Urinary bladder (tissue), 3 donors: ENCODE measurements at regions not wholly inside any gene's neighbourhood (a gene's known extent, or its start where the extent isn't known, plus 50 kb on each side); places are given as distances from the start of the nearest gene placed in this dataset.

Experiments
- DNase-seq: peaks from one replicate; pipeline ENCODE4 v3.0.0-alpha.2; 2015; ENCODE audit errors: extremely low spot score
- H3K27ac ChIP-seq: one replicate; pipeline ENCODE4 v1.5.1; 2013; ENCODE audit warnings: low read depth, mild to moderate bottlenecking, moderate library complexity
- H3K36me3 ChIP-seq: one replicate; pipeline ENCODE4 v1.6.1; 2013; ENCODE audit warnings: mild to moderate bottlenecking, moderate library complexity; ENCODE audit not compliant: insufficient read depth
- H3K4me1 ChIP-seq: one replicate; pipeline ENCODE4 v1.6.1; 2013; ENCODE audit warnings: mild to moderate bottlenecking, moderate library complexity; ENCODE audit not compliant: insufficient read depth
- H3K4me3 ChIP-seq: one replicate; pipeline ENCODE4 v1.5.1; 2013; ENCODE audit warnings: low read depth, low read length
- WGBS: extraction: QIAGEN DNeasy Blood & Tissue Kit; methylation state at CpG from one replicate; pipeline ENCODE4 v1.1.7; 2013; 5-methylcytosine and 5-hydroxymethylcytosine counted together
- donor health status: healthy with polysubstance abuse.
- donor health status: healthy.

DNA sequence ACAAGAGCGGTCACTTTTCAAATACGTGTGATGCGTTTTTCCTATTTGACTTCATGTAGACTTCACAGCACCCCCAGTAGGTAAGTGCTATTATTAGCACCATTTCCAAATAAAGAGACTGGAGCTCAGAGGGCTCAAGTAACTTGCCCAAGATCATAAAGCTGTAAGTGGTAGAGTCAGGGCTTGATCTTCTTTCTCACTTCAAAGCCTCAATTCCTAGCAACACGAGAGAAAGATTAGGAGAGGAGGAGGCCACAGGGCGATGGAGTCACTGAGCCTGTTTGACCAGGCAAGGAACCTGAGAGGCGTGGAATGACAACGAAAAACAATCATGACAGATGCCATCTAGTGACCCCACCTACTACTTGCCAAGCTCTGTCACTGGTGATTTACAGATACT is 181.0 kb downstream of the FOXD2 start:
- DNase-seq: no peak
- H3K4me3 ChIP-seq: no peak overlapping the region
- no peaks in the 10 kb centered on the region for H3K36me3 ChIP-seq
- WGBS: 72% methylated on average over 7 of the region's 7 CpGs
- H3K27ac ChIP-seq: no peak overlapping the region
- H3K4me1 ChIP-seq: no peaks in the 10 kb centered on the region

DNA sequence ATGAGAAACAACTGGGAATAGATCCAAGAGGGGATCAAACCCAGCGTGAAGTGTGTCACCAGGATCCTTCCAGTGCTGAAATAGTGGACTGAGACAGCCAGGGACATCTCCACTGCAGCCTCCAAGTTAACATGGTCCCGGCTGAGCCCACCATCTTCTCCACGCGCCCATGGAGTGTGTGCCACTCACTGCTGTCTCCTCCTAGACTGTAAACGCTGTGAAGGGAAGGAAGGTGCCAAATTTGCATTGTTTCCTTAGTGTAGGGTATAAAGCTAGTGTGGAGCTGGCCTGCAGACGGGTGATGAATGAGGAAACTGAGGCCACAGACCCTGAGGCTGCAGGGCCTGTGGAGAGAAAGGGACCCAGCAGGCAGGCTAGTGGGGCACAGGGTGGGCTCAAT is 183.6 kb downstream of the FOXD2 start:
- no peak overlapping the region for H3K27ac ChIP-seq
- no peaks in the 10 kb centered on the region for H3K36me3 ChIP-seq
- H3K4me3 ChIP-seq: no peak overlapping the region
- 87% methylated on average over 6 of the region's 6 CpGs for WGBS
- H3K4me1 ChIP-seq: no peaks in the 10 kb centered on the region
- DNase-seq: no peak

DNA sequence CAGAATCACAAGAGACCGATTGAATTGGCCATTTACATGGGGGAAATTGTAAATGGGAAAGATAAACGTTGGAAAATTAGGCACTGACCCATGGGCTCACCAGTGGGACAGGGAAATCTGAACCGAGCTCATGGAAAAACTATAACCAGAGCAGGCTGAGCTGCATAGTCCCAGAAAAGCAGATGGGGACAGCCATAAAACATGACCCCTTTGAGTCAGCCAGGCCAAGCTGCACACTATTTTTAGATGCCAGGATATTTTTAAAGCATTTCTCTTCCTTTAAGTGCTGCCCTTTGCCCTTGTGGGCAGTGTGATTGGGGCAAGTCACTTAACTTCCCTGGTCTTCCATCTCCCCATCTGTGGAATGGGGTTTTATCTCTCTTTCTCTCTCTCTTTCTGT is 184.1 kb downstream of the FOXD2 start:
- Histone ChIP-seq H3K27ac (no peak overlapping the region), H3K36me3 (no peaks in the 10 kb centered on the region), H3K4me3 (no peak overlapping the region), H3K4me1 (no peaks in the 10 kb centered on the region)
- 45% methylated on average over 3 of the region's 3 CpGs for WGBS
- no peak for DNase-seq

DNA sequence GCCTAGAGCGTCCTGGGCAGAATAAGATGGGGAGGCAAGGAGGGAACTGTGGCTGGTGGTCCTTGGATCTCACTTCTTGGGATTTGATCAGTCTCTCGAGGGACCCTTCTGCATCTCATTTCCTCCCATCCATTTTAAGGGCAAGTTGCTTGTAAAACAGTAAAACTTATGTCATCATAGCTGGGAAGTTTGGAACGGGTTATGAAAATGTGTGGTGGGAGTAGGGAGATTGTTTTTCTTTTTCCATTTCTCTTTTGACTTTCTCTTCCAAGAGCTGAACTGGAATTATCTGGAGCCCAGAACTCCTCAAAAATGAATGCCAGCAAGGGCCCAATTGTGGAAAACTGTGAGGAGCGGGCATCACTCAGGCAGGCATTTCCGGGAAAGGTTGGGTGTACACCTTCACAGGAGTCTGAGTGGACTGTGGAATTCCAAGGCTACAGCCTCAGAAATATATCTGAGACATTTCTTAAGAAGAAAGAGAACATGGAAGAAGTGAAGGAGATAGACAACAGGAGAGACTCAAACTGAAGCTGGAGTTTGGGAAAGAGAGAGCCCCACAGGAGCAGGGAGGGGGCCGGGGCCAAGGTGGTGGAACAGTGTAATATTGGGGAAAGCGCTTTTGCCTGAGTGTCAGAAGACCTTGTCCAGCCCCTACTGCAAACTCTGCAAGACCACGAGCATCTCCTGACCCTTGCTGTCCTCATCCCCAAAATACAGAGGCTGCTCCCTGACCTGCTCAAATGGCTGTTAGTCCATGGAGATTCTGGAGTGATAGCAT is 185.1 kb downstream of the FOXD2 start:
- Histone ChIP-seq H3K36me3 (no peaks in the 10 kb centered on the region), H3K4me1 (no peaks in the 10 kb centered on the region), H3K4me3 (no peak overlapping the region), H3K27ac (no peak overlapping the region)
- DNase-seq: no peak
- WGBS: 81% methylated on average over 8 of the region's 8 CpGs

DNA sequence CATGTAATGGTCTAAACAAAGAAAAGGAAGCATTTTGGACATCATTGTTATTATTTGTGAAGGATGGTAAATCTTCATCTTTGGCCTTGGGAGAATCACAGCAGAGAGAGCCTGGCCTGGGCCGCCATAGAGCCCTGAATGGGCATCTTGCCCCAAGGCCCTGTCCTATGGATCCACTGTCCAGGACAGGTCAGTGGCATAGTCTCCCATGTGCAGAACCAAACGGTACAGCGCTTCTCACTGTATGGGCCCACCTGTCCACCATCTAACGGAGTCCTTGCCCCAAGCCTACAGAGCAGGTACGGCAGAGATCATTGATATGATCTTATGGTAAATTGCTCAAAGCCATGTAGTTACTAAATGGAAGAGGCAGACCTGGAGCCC is 185.7 kb downstream of the FOXD2 start:
- H3K27ac ChIP-seq: no peak overlapping the region
- WGBS: 94% methylated on average over 5 of the region's 5 CpGs
- no peak for DNase-seq
- H3K4me3 ChIP-seq: no peak overlapping the region
- H3K36me3 ChIP-seq: no peaks in the 10 kb centered on the region
- no peaks in the 10 kb centered on the region for H3K4me1 ChIP-seq

DNA sequence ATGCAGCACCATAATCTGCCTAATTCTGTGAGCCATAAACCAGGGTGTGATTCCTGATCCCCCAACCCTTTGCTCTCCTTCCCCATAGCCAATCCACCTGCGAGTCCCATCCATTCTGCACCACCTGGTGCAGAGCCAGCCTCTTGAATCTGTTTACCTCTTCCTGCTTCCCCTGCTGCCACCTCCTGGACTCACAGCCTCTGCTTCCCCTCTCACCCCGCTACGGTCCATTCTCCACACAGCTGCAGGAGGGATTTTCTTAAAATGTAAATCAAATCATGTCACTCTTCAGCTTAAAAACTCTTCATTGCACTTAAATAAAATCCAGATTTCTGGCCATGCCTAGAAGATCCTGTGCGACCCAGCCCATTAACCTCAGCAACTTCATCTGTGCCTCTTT is 186.7 kb downstream of the FOXD2 start:
- WGBS: 67% methylated on average over 4 of the region's 4 CpGs
- Histone ChIP-seq H3K4me1 (no peaks in the 10 kb centered on the region), H3K4me3 (no peak overlapping the region), H3K36me3 (no peaks in the 10 kb centered on the region), H3K27ac (no peak overlapping the region)
- no peak for DNase-seq

DNA sequence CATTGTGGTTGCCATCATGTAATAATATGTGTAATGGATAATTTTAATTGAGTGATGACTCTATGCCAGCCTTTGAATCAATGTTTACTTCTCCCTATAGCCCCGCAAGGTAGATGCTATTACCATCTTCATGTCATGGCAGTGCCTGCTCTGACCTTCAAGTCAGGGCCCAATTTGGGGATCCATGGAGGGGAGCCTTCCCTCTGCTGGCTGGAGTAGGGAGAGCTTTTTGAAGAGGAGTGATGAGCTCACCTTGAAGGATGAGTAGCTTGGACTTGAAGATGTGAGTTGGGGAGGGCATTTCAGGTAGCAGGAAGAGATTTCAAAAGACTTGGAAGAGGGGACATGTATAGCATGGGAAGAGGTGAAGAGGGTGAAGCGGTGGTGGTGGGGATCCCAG is 189.2 kb downstream of the FOXD2 start:
- Histone ChIP-seq H3K36me3 (no peaks in the 10 kb centered on the region), H3K27ac (no peak overlapping the region), H3K4me3 (no peak overlapping the region), H3K4me1 (no peaks in the 10 kb centered on the region)
- 97% methylated on average over 2 of the region's 2 CpGs for WGBS
- DNase-seq: no peak

DNA sequence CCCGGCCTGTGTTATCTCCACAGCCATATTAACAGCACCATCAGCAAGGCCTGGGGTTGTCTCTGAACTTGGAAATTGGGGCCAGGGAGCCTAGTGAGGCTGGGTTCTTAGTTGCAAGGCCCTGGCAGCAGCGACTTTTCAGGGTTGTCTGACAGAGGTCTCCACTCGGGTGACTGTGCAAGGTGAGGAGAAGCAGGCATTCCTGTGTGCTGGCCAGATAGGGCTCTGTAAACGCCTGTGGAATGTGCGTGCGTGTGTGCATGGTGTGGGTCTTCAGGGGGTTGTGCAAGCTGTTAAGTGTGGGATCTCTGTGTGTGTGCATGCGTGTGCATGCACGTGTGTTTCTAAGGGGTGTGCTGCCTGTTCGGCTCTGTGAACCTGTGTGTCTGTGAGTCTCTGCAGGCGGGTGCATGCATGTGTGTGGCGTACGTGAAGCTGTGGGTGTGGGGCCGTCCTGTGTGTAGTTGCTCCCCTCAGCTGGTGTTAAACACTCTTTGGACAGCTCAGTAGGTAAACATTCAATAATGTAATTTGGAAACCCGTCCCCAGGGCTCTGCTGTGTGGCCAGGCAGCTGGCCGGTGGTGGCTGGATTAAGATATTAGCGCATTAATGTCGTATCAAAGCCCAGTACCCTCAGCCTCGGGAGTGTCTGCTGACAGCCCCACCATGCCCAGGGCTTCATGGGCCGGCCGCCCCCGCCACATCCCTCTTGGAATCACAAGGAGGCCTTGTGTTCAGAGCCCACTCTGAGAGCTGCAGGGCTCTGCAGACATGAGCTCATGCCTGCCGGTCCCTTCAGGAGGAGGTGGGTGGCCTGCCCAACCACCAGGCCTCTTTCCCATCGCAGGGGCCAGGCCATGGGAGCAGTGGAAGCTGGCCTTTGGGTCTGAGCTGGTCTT is 189.9 kb downstream of the FOXD2 start:
- H3K4me3 ChIP-seq: no peak overlapping the region
- H3K27ac ChIP-seq: no peak overlapping the region
- H3K36me3 ChIP-seq: no peaks in the 10 kb centered on the region
- no peak for DNase-seq
- WGBS: 74% methylated on average over 23 of the region's 23 CpGs
- no peaks in the 10 kb centered on the region for H3K4me1 ChIP-seq

DNA sequence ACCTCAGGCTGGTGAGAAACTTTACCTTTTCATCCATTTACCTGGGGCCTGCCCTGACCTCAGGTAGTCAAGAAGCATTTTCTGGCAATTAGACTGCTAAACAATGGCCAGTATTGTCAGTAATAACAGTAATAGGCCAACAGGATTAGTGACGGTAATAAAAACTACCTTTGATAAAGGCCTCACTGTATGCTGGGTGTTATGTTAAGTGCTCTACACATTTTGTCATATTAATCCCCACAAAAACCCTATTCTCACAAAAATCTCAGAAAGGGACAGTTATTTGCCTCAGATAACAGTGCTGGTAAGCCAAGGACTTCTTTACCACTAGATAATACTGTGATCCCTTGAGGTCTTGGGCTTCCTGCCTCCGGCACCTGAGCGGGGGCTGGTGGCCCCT is 191.4 kb downstream of the FOXD2 start:
- no peak overlapping the region for H3K4me3 ChIP-seq
- no peaks in the 10 kb centered on the region for H3K4me1 ChIP-seq
- DNase-seq: no peak
- WGBS: 98% methylated on average over 3 of the region's 3 CpGs
- no peak overlapping the region for H3K27ac ChIP-seq
- no peaks in the 10 kb centered on the region for H3K36me3 ChIP-seq

DNA sequence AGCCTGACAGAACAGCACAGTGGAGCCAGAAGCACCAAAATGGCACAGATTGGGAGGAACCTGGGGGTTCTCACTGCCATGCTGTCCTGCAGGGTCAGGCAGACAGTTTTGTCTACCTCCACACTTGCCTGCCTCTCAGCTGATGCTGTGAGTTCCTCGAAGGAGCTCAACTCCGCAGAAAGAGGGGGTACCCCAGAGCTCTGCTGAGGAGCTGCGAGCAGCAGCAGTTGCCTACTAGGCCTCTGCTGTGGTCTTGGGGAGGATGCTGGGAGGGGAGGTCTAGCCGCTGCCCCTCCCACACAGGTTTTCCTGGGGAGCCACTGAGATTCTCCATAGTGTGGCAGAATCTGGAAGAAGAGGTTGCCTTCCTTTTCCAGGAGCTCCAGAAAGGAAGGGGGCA is 192.5 kb downstream of the FOXD2 start:
- WGBS: 98% methylated on average over 4 of the region's 4 CpGs
- DNase-seq: no peak
- no peak overlapping the region for H3K27ac ChIP-seq
- no peaks in the 10 kb centered on the region for H3K4me1 ChIP-seq
- no peak overlapping the region for H3K4me3 ChIP-seq
- H3K36me3 ChIP-seq: no peaks in the 10 kb centered on the region

DNA sequence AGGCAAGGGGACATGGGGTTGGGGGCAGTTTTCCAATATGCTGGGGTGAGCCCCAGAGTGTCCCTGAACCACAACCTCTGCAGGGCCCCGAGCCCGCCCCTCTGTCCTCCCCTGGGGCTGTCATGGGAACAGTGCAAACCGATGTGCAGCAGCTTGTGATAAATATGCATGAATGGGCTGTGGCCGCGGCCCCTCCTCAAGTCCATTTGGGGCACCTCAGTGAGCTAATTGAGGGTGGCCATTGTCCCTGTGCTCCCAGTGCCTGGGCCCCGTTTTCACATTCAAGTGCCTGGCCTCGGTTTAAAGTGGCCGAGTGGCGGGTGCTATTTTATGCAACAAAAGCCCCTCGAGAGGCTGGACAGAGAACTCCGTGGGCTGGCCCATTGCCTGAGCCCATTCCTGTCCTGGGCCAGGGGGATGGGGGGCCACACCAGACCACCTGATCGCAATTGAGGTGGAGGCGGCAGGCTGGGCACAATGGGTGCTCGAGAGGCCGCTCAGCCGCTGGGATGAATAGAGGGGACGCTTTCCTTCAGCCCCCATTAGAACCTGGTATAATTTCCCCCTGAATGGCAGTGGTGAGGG is 193.7 kb downstream of the FOXD2 start:
- 81% methylated on average over 17 of the region's 17 CpGs for WGBS
- no peaks in the 10 kb centered on the region for H3K36me3 ChIP-seq
- no peak overlapping the region for H3K4me3 ChIP-seq
- no peaks in the 10 kb centered on the region for H3K4me1 ChIP-seq
- no peak for DNase-seq
- no peak overlapping the region for H3K27ac ChIP-seq

DNA sequence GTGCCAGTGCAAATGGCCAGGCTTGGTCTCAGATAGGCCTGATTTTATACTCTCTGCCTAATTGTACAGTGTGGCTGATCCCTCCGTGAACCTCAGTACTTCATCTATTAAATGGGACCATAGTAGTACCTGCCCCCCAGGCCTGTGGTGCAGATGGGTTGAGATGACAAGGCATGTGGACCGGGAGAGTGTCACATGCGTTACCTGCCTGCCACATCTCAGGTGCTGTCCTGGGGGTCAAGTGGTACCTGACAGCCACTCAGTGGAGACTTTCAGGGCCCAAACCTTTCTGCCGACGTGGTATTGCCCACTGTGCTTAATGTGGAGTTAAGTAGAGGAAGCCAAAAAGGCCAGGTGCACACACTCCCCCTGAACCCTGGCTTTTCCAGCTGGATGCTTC is 197.3 kb downstream of the FOXD2 start:
- Histone ChIP-seq H3K4me1 (no peaks in the 10 kb centered on the region), H3K27ac (no peak overlapping the region), H3K4me3 (no peak overlapping the region), H3K36me3 (no peaks in the 10 kb centered on the region)
- WGBS: 90% methylated on average over 5 of the region's 5 CpGs
- no peak for DNase-seq

DNA sequence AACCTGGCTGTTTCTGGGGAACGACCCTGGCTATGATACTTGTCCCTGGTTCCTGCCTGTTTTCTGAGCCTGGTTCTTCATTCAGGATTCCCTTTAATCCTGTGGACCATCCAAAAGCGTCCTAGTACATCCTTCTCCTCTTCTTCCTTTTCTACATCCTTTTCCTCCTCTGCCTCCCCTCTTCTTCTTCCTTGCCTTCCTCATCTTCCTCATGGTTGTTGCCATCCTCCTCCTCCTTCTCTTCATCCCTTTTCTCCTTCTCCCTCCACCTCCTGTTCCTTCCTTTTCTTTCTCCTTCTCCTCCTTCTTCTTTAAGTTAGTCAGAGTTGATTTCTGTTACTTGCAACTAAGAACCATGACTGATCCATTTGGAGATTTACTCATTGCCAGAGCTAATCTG is 197.8 kb downstream of the FOXD2 start:
- Histone ChIP-seq H3K4me1 (no peaks in the 10 kb centered on the region), H3K27ac (no peak overlapping the region), H3K36me3 (no peaks in the 10 kb centered on the region), H3K4me3 (no peak overlapping the region)
- DNase-seq: no peak
- WGBS: 75% methylated on average over 2 of the region's 2 CpGs

DNA sequence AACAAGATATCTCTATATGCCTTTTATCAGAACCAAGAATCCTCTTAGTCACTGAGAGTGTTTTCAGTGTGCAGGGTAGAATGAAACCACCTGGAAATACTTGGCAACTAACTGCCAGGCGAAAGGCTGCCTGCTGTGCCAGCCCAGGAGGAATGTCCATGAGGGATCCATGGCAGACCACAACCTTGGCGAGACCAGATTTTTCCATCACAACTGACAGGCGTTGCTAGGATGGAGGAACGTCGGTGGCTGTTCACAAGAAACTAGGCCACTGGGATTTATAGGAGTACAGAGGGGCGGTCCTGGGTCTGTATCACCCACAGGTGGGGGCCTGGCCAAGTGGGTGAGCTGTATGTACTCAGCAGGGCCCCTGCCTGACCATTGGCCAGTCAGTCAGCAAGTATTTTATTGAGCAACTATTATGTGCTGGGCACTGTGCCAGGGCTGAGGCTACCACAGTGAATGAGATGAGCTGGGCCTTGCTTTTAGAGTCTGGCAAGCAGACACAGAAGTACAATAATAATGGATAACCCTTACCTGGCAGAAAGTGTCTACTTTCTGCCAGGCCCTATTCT is 199.4 kb downstream of the FOXD2 start:
- no peak overlapping the region for H3K4me3 ChIP-seq
- H3K4me1 ChIP-seq: no peaks in the 10 kb centered on the region
- DNase-seq: no peak
- H3K27ac ChIP-seq: no peak overlapping the region
- WGBS: 79% methylated on average over 6 of the region's 6 CpGs
- no peaks in the 10 kb centered on the region for H3K36me3 ChIP-seq
